NAMALWA (cell line): ENCODE measurements at regions not wholly inside any gene's neighbourhood (a gene's known extent, or its start where the extent isn't known, plus 50 kb on each side); places are given as distances from the start of the nearest gene placed in this dataset.

ENCODE experiments used
- DNase-seq: peaks from one replicate; pipeline ENCODE4 v3.0.0-alpha.2; 2015; ENCODE audit warnings: low spot score

DNA sequence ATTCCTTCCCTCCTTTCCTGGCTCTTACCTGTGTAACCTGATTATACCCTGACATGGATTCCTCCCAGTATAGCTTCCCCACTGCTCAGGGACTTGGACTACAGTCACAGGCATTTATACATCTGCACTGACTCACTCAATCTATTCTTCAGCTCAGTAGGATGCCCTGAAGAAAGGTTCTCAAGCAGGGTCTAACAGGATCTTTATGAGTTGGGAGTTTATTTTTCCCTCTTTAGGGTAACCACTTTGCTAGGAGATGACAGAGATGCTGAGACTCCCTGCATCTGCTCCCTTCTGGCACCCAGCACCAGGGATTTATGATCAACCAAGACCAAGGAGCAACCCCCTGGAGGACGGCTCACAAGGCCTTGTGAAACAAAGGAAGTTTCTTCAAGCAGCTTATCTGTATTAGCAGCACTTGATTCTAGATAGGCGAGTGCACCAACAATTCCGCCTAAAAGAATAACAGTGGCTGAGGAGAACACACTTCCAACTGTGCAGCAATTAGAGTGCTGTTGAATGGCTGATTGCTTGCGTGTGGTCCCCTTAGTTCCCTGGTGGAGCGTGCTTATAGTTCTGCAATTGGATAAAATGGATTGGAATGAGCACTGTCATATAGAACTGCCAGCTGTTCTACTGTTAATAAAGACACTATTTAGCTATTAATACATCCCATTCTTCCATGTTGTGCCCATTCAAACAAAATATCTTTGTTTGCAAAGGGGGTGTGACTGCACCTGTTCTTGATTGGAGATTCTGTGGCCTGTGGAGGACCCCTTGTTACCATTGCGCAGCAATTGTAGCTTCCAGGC lies 482.6 kb downstream of the ZNF608 start:
- DNase-seq, result no peak

DNA sequence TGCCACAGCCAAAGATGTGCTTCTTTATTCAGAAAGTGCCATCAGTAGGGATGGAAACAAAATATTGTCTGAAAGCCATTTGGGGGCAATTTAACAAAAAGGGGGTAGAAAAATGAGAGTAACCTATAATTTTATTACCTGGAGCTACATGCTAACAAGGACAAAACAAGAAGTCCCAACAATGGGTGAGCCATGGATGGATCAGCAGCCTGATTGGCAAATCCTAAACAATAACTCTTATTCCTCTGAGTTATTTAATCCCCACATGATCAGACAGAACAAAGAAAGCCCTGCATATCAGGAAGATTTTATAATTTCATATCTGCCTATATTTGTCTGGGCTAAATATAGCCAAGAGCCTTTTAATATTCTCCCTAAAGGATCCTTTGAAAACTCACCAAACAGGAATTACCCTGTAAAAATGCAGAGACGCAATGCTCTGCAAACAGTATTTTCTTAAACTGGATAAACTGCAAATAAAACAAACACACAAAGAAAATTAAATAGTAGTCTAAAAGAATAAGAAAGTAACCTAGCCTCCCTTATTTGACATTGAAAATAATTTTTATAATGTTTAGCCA lies 483.4 kb downstream of the ZNF608 start:
- DNase-seq, result no peak

DNA sequence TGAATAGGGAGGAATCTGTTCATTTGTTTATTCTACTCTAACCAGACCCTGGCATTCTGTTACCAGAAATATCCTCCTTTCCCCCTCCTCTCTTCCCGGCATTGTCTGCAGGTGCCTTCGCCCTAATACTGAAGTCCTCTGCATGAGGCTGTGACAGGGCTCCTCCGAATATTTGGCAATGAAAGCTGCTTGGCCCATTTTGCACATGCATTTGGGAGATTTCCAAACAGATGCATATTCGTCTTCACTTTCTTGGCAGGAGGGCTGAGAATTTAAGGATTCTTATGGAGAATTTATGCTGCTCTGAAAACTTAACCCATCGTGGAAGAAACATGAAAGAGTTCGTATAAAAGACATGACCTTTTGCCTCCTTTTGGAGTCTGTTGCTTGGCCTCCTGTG lies 484.0 kb downstream of the ZNF608 start:
- DNase-seq, result no peak

DNA sequence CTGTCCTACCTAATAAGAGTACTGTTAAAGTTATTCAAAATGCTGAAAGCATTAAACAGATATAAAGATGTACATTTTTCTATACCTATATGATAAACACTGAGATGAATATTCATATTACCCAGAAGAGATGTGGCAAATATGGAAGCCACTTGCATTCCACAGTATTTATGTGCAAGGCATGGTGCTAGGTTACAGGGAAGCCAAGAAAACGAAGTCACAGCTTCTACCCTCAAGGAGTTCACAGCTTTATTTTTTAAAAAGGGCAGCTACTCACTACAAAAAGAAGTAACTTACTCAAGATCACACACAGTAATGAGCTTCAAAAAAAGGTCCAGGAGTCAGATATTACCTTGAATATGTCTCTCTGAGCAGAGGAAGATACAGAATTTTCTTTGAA lies 484.6 kb downstream of the ZNF608 start:
- no peak for DNase-seq

DNA sequence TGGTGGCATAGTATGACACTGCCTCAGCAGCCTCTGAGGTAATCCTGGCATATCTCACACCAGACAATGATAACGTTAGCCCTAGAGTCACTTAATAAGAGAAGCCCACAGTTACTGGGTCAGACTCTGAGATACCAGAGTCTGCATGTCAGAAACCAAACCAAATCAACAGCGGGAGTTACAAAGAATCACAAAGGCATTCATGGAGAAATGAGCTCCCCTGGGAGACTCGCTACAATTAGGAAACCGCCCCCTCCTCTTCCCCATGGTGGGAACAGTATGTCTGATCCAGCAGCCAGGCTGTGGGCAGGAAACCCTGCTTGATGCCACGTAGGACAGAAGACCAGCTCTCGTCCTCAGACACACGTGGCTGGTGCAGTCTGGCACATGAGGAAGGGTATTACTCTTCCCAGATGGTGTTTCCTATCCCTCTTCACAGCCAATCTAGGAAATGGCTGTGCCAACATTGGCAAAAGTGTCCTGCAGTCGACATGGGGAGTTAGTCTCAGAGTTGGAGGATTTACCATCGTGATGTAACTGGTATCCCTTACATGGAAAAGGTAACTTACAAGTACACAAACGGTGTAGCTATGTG lies 485.4 kb downstream of the ZNF608 start:
- no peak for DNase-seq

DNA sequence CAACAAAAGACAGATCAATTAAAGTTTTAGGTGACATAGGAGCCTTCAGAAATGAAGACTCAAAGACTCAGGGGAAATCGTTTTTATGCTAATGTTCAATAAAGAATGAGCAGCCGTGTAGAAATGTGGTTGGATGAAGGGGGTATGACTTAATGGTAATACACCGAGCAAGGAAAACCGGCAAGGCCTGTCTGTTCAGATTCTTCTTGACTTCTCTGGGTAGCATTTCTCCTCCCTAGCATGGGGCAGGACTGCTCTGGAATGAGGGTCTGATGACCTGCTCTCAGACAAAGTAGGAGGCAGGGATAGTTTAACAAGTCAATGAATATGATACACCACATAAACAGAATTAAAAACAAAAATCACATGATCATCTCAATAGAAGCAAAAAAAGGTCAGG lies 487.4 kb downstream of the ZNF608 start:
- no peak for DNase-seq

DNA sequence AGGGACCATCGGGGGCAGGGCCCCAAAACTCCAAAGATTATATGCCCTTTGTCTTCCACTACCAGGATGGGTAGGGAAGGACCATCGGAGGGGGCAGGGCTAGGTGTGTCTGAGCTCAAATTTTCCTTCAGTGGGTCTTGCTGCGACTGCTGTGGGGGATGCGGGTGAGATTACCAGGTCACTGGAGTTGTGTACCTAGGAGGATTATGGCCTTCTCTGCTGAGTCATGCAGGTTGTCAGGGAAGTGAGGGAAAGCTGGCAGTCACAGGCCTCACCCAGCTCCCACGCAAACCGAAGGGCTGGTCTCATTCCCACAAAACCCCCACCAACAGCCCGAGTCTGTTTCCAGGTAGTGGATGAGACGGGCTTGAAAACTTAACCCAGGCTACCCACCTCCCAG lies 489.4 kb downstream of the ZNF608 start:
- no peak for DNase-seq

DNA sequence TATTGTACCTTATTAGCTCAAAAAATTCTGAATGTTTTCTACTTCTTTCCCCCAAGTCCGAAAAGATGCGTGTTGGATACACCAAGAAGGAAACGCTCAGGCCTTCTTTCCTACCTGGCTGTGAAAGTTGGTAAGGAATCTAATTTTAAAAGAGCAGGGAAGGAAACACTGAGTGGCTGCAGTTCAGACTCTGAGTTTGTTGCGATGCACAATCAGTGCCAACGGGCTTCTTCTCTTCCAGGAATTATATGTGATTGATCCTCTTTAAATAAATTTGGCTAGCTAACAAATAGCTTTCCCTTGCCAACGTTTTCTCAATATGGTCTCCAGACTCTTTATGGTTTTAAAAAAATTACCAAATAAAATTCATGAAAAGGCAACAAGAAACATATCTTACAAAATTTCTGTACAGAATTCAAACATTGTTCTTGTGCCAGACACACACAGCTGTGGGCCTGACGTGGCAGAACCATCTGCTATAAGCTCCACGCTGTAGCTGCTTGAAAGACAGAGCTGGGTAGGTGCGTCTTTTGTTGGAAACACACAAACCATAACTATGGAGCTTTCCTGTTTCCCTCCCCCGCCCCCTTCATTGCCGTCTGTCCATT lies 493.1 kb downstream of the ZNF608 start:
- no peak for DNase-seq

DNA sequence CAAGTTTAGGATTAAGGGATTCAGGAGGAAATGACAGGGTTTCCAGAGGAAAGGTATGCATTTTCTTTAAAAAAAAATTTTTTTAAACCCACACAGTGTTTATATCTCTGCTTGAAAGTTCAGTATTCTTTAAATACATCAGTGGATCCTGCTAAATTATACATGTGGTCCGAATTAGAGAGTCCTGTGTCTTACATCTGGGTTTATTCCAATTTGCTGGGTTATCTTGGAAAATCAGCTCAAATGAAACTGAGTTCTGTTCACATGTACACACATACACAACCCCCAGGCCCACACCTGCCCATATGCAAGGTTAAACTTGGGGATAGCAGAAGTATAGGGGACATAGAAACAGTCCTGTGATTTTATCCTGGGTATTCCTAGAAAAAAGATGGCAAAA lies 493.7 kb downstream of the ZNF608 start:
- DNase-seq, result no peak

DNA sequence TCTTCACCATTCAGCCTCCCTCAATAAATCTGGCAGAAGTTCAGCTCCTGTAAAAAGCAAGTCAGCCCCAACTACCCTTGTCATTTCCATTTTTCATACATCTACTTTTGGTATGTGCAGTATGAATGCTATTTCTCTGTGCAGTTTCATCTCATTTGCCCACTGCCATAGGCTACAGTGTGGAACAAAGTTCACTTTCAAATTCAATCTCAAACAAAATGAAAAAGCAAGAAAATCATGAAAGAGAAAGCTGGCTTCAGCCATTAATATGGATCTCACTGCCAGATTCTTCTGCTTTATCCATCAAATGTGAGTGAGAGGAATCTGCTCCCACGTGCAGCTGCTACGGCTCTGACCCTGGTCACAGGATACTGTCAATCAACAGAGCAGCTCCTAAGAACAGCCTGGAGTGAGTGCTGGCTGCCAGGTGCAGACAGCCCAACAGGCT lies 494.2 kb downstream of the ZNF608 start:
- no peak for DNase-seq

DNA sequence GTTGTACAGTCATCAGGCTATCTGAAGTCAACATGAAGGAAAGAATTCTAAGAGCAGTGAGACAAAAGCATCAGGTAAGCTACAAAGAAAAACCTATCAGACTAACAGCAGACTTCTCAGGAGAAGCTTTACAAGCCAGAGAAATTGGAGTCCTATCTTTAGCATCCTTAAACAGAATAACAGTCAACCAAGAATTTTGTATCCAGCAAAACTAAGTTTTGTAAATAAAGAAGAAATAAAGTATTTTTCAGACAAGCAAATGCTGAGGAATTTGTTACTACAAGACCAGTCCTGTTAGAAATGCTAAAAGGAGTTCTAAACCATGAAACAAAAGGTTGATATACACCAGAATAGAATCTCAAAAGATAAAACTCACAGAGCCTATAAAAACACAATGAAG lies 501.2 kb downstream of the ZNF608 start:
- DNase-seq, result no peak

DNA sequence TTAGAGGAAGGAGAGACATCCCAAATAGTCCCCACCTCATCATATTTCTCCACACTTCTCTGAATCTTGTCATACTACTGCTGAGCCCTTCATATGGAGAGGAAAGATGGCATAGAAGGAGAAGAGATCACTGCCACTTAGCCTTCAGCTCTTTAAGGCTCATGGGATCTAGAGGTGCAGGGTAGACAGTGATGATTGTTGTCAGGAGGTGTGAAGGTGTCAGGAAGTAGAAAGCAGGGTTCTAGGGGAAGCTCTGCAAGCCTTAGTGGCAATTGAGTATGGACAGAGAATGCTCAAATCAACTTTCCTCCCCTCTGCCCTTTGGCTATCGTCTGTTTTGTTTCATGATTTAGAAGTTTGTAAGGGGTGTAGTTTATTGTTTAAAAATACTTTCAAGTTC lies 505.7 kb downstream of the ZNF608 start:
- DNase-seq, result no peak

DNA sequence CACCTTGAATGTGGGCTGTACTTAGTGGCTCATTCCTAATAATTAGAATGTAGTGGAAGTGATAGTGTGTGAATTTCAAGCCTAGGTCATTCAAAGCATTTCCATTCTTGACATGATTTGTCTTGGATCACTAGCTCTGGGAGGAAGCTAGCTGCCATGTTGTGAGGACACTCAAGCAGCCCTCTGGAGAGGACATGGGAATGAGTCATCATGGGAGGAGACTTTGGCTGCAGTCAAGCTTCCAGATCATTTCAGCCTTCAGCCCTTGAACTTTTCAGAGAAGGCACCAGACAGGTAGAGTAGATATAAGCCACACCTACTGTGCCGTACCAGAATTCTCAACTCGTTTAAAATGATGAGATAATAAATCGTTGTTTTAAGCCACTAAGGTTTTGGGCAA lies 506.9 kb downstream of the ZNF608 start:
- DNase-seq, result no peak

DNA sequence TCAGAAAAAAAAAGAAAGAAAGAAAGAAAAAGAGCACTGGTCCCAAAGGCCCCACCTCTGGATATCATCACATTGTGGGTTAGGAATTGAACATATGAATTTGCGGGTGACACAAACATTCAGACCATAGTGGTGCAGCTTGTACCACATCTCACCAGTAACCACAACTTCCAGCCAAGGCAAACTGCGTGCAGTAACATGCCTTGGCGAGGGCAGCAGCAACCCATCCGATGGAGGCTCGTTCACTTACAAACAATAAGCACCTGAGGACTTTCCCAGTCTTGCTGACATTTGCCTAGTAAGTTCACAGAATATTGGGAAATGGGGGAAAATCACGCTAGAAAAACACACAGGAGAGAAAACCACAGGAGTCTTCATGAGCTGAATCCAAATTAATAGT lies 508.1 kb downstream of the ZNF608 start:
- DNase-seq, result no peak

DNA sequence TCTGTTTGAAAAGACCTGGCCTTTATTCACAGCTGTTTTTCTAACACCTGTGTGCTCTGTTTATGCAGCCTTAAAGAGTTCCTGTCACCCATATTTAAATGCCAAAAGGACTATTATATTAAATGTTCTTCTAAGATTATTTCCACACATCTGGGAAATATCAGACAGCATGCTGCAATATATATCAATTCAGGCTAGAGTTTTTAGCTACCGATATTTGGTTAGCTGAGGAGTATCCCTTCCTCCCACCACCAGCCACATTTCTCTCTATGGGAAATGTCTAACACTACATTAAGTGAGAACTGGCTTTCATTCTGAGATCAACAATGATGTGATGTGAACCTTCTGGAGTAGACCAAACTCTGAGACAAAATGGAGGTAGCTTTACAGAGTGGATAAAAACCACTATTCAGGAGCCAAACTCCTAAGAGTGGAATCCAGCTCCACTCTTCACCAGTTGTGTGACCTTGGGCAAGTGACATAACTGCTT lies 509.2 kb downstream of the ZNF608 start:
- DNase-seq, result no peak

DNA sequence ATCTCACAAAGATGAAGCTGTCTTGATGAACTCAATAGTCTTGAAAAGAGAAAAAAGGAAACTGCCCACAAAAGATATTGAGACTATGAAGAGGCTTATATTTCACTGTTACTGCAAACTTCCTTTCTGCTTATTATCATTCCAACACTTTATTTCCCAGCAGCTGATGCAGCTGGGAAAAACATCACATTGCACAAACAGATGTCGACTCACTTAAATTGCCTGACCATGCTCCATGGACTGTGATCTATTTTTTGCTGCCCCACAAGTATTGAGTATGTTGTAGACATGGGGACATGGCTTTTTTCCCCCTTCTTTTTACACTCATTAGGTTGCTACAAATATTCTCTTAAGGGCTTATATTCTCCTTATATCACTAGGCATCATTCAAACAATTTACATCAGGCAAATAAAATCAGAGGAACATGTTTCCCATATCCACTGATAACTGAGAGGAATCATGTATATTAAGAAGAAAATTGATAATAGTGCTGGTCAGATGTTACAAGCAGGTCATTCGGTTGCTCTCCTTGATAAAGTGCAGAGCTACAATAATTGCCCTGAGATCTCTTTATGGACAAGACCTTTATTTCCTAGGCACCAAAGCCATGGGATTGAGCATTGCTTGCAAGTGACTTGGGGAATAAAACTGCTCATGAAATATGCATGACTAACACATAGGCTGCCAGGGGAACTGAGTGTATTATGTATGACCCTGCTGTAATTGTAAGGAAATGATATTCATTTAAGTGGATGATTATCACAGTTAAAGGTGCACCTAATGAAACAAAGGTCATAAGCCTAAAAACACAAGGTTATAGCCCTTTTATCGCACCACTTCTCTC lies 509.9 kb downstream of the ZNF608 start:
- no peak for DNase-seq

DNA sequence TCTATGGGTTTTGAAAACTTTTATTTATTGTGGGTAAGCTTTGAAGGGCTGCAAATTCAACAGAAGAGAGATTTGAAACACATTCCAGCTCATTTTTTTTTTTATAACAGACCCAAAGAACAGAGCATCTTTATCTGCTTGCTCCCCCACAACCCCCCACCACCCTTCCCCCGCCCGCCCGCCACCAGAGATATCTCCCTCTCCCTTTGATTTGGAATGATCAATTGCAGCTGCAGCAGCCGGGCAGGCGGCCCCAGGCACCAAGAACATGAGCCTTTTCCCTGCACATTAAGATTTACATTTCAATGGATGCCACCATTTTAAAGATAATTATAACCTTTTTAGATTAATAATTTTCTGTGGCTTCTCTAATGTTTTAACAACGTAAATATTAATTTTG lies 510.9 kb downstream of the ZNF608 start:
- DNase-seq, result no peak

DNA sequence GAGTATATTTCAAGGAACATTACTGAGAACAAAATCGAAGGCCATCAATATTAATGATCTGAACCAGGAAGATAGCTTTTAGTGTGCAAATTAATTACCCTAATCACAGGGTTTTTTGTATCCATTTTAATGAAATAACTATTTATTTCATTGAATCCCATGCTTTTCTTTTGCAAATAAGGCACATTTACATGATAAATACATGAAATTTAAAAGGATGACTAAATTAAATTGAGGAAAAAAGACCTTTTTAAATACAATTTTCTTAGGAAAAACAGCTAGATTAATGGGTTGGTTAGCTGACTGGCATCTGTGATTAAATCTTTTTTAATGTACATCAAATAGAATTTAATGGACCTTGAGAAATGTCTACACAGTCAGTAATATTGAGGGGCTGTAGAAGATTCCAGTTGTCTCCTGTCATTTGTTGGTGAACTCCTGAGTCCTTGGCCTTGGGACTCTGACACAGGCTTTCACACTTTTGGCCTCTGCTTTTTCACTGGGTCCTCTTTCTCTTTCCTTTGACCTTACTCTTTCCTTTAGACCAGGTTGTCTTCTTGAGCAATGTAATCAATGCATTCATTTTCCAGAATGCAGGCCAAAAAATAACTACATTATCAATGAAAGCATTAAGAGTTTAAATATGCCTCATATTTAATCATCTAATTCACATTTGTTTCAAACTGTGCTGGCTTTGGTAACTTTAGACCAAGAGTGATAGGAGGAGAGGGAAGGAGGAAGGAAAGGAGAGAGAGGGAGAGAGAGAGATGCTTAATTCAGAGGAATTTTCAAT lies 511.5 kb downstream of the ZNF608 start:
- no peak for DNase-seq

DNA sequence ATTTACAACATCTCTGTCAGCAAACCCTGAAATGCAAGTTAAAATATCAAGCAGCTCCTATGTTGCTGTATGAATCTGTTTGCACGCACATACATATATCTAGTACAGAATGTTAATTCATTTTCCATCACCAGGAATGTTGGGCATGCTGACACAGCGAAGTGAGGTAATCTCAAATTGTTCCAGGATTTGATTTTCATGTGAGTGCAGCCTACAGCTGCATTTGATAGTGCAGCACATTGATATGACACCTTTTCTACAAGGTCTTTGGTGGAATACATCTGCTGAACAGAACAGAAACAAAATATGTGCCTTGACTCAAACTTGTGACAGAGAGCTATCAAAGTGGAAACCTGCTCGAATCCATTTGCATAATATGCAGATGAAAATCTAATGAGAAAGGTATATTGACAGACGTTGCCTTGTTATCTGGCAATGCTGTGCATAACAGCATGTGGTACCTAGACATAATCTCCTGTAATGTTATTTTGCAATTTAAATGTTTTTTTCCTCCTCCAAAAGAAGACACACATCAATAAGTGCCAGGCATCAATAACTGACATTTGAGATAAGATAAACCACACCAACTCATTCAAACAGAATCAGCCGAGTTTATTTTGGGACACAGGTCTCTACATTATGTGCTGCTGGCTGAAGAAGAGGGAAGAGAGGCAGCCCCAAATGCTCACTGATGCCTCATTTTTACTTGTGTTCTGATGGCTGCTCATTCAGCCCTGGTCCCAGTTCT lies 512.2 kb downstream of the ZNF608 start:
- DNase-seq, result no peak

DNA sequence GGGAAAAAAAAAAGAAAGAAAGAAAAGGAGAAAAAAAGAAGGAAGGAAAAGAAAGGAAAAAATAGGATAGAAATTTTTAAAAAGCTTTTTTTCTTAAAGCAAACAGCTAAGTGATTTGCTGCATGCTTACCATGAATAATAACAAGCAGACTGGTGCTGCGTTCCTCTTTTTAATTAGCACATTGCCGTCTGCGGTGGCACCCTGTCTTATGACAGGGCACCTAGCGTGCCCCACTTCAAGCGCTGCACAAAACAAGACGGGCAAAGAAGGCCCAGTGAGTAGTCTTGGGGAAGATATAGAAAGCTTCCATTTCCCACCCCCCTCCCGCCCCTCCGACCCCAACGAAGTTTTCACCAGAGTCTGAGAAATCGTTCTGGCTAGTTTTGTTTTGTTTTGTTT lies 513.9 kb downstream of the ZNF608 start:
- DNase-seq, result no peak
